ENCODE measurements at regions not wholly inside any gene's neighbourhood (a gene's known extent, or its start where the extent isn't known, plus 50 kb on each side); places are given as distances from the start of the nearest gene placed in this dataset.
A peak's percentile ranks its signal among the peaks of the same experiment; 100 is the strongest.

DNA sequence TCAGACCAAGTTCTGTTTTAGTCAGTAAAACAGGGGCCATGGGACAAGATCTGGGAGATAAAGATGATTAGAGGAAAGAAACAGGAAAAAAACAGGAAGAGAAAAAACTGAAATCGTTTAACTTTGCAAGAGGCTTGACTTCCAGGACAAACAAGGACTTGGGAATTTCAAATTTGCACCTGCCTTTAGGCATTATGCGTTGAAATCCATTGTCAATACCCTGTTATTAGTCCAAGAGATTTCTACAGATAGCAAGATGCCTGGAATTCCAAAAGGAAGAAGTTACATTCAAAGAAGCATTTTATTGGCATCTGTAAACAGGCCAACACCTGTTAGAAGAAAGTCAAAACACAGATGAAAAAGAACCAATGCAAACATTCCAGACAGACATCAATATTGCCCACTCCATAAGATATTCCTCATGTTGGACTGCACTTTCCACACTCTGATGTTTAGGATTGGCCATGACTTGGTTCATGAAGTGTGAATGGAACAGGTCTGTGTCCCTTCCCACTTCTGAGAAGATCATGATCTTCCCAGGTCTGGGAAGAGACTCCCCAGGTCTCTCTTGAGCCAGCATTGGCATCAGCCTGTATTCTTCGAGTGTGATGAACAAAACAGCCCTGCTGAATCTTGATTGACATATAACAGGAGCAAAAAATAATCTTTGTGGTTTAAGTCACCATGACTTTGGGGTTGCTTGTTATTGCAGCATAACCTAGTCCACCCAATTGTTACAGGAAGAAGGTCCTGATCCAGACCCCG lies 181.4 kb upstream of the FN1 start:
- Histone ChIP-seq H3K4me1 (ENCODE audit: control insufficient read depth in 1 of 2, extremely low read depth in 1 of 2, insufficient read depth in 2 of 2, low read length in 2 of 2) (no peaks in the 10 kb centered on the region), H3K9me3 (no peaks in the 10 kb centered on the region), H3K36me3 (ENCODE audit: control insufficient read depth in 2 of 2, extremely low read depth in 1 of 2, insufficient read depth in 1 of 2, low read length in 1 of 2) (no peaks in the 10 kb centered on the region), H3K4me3 (ENCODE audit: control insufficient read depth in 1 of 2, extremely low read depth in 1 of 2, low read length in 1 of 2) (no peak overlapping the region), H3K27me3 (replicated peaks in 1 of 2; ENCODE audit: control insufficient read depth in 2 of 2, extremely low read depth in 1 of 2, insufficient read depth in 2 of 2, low read length in 1 of 2) (peaks cover 0 to 5% of the 10 kb centered on the region in 2 experiments), H3K27ac (ENCODE audit: low read length) (no peak overlapping the region)
- Mint-ChIP-seq H3K4me3 (no peak overlapping the region), H3K9me3 (no peaks in the 10 kb centered on the region), H3K27me3 (peaks cover 10 to 13% of the 10 kb centered on the region in 2 donors), H3K27ac (no peak overlapping the region), H3K36me3 (no peaks in the 10 kb centered on the region), H3K4me1 (peaks cover 4 to 9% (median 9%) of the 10 kb centered on the region in 3 donors)
- CTCF ChIA-PET = no interaction called here
- ATAC-seq (replicated peaks in 1 of 4) (no peak), DNase-seq (no peak)
- POLR2A ChIA-PET = no interaction called here
- 47% methylated on average over 2 of the region's 4 CpGs for WGBS (ENCODE audit: insufficient coverage)

DNA sequence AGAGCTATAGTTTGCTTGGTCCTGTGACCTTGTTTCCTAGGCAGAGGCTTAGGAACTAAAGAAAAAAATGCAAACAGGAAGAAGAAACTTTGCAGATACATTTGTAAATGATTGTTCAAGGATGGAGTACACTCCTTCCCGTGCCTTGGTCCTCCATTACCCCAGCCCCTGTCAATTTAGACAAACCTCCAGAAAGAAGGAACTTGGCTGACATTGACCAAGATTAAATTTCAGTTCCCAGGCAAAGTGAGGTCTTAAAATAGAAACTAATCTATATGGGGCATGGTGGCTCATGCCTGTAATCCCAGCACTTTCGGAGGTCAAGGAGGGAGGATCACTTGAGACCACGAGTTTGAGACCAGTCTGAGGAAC lies 179.9 kb upstream of the FN1 start:
- Histone ChIP-seq H3K27me3 (replicated peaks in 1 of 2; ENCODE audit: control insufficient read depth in 2 of 2, extremely low read depth in 1 of 2, insufficient read depth in 2 of 2, low read length in 1 of 2) (peaks cover 0 to 5% of the 10 kb centered on the region in 2 experiments), H3K4me1 (ENCODE audit: control insufficient read depth in 1 of 2, extremely low read depth in 1 of 2, insufficient read depth in 2 of 2, low read length in 2 of 2) (no peaks in the 10 kb centered on the region), H3K27ac (ENCODE audit: low read length) (no peak overlapping the region), H3K9me3 (no peaks in the 10 kb centered on the region), H3K36me3 (ENCODE audit: control insufficient read depth in 2 of 2, extremely low read depth in 1 of 2, insufficient read depth in 1 of 2, low read length in 1 of 2) (no peaks in the 10 kb centered on the region), H3K4me3 (ENCODE audit: control insufficient read depth in 1 of 2, extremely low read depth in 1 of 2, low read length in 1 of 2) (no peak overlapping the region)
- H3K4me1 Mint-ChIP-seq = peaks cover 4 to 9% (median 9%) of the 10 kb centered on the region in 3 donors
- ATAC-seq (replicated peaks in 1 of 4) = no peak
- H3K36me3 Mint-ChIP-seq = no peaks in the 10 kb centered on the region
- ChIA-PET POLR2A (no interaction called here), CTCF (no interaction called here)
- no peak for DNase-seq
- peaks cover 6 to 11% of the 10 kb centered on the region in 2 donors for H3K27me3 Mint-ChIP-seq
- H3K4me3 Mint-ChIP-seq = no peak overlapping the region
- H3K9me3 Mint-ChIP-seq = no peaks in the 10 kb centered on the region
- H3K27ac Mint-ChIP-seq = peak overlapping the region in 1 of 2 donors; percentile 12
- 80% methylated on average over 1 of the region's 3 CpGs for WGBS (ENCODE audit: insufficient coverage)

DNA sequence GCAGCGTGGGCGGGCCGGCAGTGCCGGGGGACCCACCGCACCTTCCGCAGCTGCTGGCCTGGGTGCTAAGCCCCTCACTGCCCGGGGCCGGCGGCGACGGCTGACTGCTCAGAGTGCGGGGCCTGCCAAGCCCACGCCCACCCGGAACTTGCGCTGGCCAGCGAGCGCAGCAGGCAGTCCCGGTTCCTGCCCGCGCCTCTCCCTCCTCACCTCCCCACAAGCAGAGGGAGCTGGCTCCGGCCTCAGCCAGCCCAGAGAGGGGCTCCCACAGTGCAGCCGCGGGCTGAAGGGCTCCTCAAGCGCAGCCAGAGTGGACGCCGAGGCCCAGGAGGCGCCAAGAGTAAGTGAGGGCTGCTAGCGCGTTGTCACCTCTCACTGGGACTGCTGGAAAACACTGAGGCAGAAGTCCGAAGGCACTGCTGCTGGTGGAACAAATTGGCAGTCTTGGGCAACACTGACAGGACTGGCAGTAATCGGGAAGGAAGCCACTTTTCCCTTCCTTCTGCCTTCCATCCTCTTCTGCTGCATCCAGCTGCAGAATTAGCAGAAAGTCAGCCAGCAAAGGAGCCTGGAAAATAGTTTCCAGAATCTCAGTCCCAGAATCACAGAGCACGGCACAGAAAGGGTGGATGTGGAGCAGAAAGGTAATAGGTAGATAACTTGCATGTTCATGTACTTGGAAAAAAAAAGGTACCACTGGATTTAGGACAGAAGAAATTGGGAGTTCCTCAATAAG lies 179.4 kb upstream of the FN1 start:
- Mint-ChIP-seq H3K27ac (peak overlapping the region in 1 of 2 donors; percentile 12), H3K36me3 (no peaks in the 10 kb centered on the region), H3K27me3 (peaks cover 4 to 9% of the 10 kb centered on the region in 2 donors), H3K4me1 (peaks cover 4 to 9% (median 8%) of the 10 kb centered on the region in 3 donors), H3K4me3 (no peak overlapping the region), H3K9me3 (no peaks in the 10 kb centered on the region)
- POLR2A ChIA-PET = no interaction called here
- no peaks in the 10 kb centered on the region for H3K36me3 ChIP-seq (ENCODE audit: control insufficient read depth in 2 of 2, extremely low read depth in 1 of 2, insufficient read depth in 1 of 2, low read length in 1 of 2)
- 91% methylated on average over 23 of the region's 32 CpGs for WGBS (ENCODE audit: insufficient coverage)
- H3K27me3 ChIP-seq (replicated peaks in 1 of 2; ENCODE audit: control insufficient read depth in 2 of 2, extremely low read depth in 1 of 2, insufficient read depth in 2 of 2, low read length in 1 of 2) = peaks cover 0 to 5% of the 10 kb centered on the region in 2 experiments
- no peak overlapping the region for H3K4me3 ChIP-seq (ENCODE audit: control insufficient read depth in 1 of 2, extremely low read depth in 1 of 2, low read length in 1 of 2)
- no peak overlapping the region for H3K27ac ChIP-seq (ENCODE audit: low read length)
- ATAC-seq (replicated peaks in 1 of 4) = no peak
- peak in 1 of 35 experiments; percentile 1 for DNase-seq
- CTCF ChIA-PET = no interaction called here
- no peaks in the 10 kb centered on the region for H3K4me1 ChIP-seq (ENCODE audit: control insufficient read depth in 1 of 2, extremely low read depth in 1 of 2, insufficient read depth in 2 of 2, low read length in 2 of 2)
- H3K9me3 ChIP-seq = no peaks in the 10 kb centered on the region

DNA sequence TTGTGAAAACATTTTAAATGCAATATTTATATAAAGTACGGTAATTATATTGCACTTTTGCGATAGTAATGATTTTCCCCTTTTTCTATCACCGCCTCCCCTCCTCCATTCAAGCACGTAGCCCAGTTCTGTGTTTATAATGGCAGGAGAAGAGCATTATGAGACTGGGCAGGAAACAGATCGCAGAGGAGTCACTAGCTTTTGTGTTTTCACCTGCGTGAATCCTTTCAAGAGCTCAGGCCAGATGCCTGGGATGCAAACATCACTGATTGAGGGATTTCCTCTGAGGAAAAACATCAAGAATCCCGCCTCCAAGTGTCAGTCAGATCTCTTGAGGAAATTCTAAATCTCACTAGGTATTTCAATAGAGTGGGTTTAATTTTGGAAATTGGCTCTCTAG lies 178.4 kb upstream of the FN1 start:
- peaks cover 0 to 2% of the 10 kb centered on the region in 2 experiments for H3K27me3 ChIP-seq (replicated peaks in 1 of 2; ENCODE audit: control insufficient read depth in 2 of 2, extremely low read depth in 1 of 2, insufficient read depth in 2 of 2, low read length in 1 of 2)
- CTCF ChIA-PET = no interaction called here

DNA sequence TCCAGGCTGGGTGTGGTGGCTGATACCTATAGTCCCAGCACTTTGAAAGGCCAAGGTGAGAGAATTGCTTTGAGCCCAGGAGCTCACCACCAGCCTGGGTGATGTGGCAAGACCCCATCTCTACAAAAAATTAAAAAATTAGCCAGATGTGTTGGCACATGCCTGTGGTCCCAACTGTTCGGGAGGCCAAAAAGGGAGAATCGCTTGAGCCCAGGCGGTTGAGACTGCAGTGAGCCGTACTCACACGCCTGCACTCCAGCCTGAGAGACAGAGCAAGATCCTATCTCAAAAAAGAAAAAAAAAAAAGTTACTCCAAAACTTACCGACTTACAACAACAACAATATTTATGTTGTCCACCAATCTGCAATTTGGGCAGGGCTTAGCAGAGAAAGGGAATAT lies 178.0 kb upstream of the FN1 start:
- H3K4me1 Mint-ChIP-seq = no peaks in the 10 kb centered on the region
- H3K27ac Mint-ChIP-seq = no peak overlapping the region

More for the DNA sequence above, 178.4 kb upstream of the FN1 start:
- H3K4me3 Mint-ChIP-seq = no peak overlapping the region
- Histone ChIP-seq H3K36me3 (ENCODE audit: control insufficient read depth in 2 of 2, extremely low read depth in 1 of 2, insufficient read depth in 1 of 2, low read length in 1 of 2) (no peaks in the 10 kb centered on the region), H3K9me3 (no peaks in the 10 kb centered on the region), H3K27ac (ENCODE audit: low read length) (no peak overlapping the region), H3K4me1 (ENCODE audit: control insufficient read depth in 1 of 2, extremely low read depth in 1 of 2, insufficient read depth in 2 of 2, low read length in 2 of 2) (no peaks in the 10 kb centered on the region), H3K4me3 (ENCODE audit: control insufficient read depth in 1 of 2, extremely low read depth in 1 of 2, low read length in 1 of 2) (no peak overlapping the region)
- peaks cover 0 to under 1% (median 0%) of the 10 kb centered on the region in 3 donors for H3K4me1 Mint-ChIP-seq
- ATAC-seq (replicated peaks in 1 of 4) = no peak
- POLR2A ChIA-PET = no interaction called here
- WGBS (ENCODE audit: insufficient coverage) = 76% methylated on average over 2 of the region's 7 CpGs
- no peaks in the 10 kb centered on the region for H3K9me3 Mint-ChIP-seq
- no peaks in the 10 kb centered on the region for H3K36me3 Mint-ChIP-seq
- no peak overlapping the region for H3K27ac Mint-ChIP-seq
- peaks cover 0 to 4% of the 10 kb centered on the region in 2 donors for H3K27me3 Mint-ChIP-seq
- no peak for DNase-seq

DNA sequence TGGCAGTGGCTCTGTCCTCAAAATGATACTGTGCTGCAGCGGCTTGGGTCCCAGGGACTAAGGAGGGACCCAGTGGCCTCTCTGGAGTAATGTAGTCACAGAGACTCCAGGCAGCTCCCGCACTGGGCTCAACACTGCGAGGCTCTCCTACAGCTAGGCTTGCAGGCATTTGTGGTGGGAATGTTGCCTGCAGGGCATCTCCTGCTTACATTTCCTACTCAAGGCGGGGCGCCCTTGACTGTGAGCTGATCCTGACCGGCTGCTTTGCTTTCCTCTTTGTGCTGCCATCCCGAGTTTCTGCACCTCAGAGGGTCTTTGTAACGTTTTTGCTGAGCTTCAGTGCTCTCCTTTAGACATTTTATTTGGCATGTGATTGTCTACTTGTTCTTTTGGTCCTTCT lies 177.4 kb upstream of the FN1 start:
- Mint-ChIP-seq H3K27ac (no peak overlapping the region), H3K9me3 (no peaks in the 10 kb centered on the region), H3K4me1 (no peaks in the 10 kb centered on the region), H3K4me3 (no peak overlapping the region), H3K36me3 (no peaks in the 10 kb centered on the region), H3K27me3 (peaks cover 0 to 4% of the 10 kb centered on the region in 2 donors)
- Histone ChIP-seq H3K4me1 (ENCODE audit: control insufficient read depth in 1 of 2, extremely low read depth in 1 of 2, insufficient read depth in 2 of 2, low read length in 2 of 2) (no peaks in the 10 kb centered on the region), H3K9me3 (no peaks in the 10 kb centered on the region), H3K27me3 (replicated peaks in 1 of 2; ENCODE audit: control insufficient read depth in 2 of 2, extremely low read depth in 1 of 2, insufficient read depth in 2 of 2, low read length in 1 of 2) (peaks cover 0 to 2% of the 10 kb centered on the region in 2 experiments), H3K27ac (ENCODE audit: low read length) (no peak overlapping the region), H3K36me3 (ENCODE audit: control insufficient read depth in 2 of 2, extremely low read depth in 1 of 2, insufficient read depth in 1 of 2, low read length in 1 of 2) (no peaks in the 10 kb centered on the region), H3K4me3 (ENCODE audit: control insufficient read depth in 1 of 2, extremely low read depth in 1 of 2, low read length in 1 of 2) (no peak overlapping the region)
- WGBS (ENCODE audit: insufficient coverage) = 92% methylated on average over 6 of the region's 8 CpGs
- ChIA-PET CTCF (no interaction called here), POLR2A (no interaction called here)
- DNase-seq = no peak
- ATAC-seq (replicated peaks in 1 of 4) = no peak

More for the DNA sequence above, 178.0 kb upstream of the FN1 start:
- WGBS (ENCODE audit: insufficient coverage) = no CpG with 5 or more reads among the region's 6 CpGs
- Histone ChIP-seq H3K4me3 (ENCODE audit: control insufficient read depth in 1 of 2, extremely low read depth in 1 of 2, low read length in 1 of 2) (no peak overlapping the region), H3K4me1 (ENCODE audit: control insufficient read depth in 1 of 2, extremely low read depth in 1 of 2, insufficient read depth in 2 of 2, low read length in 2 of 2) (no peaks in the 10 kb centered on the region), H3K36me3 (ENCODE audit: control insufficient read depth in 2 of 2, extremely low read depth in 1 of 2, insufficient read depth in 1 of 2, low read length in 1 of 2) (no peaks in the 10 kb centered on the region), H3K27me3 (replicated peaks in 1 of 2; ENCODE audit: control insufficient read depth in 2 of 2, extremely low read depth in 1 of 2, insufficient read depth in 2 of 2, low read length in 1 of 2) (peaks cover 0 to 2% of the 10 kb centered on the region in 2 experiments), H3K9me3 (no peaks in the 10 kb centered on the region), H3K27ac (ENCODE audit: low read length) (no peak overlapping the region)
- no peak for DNase-seq
- H3K9me3 Mint-ChIP-seq = no peaks in the 10 kb centered on the region
- ChIA-PET CTCF (no interaction called here), POLR2A (no interaction called here)
- peaks cover 0 to 4% of the 10 kb centered on the region in 2 donors for H3K27me3 Mint-ChIP-seq
- no peaks in the 10 kb centered on the region for H3K36me3 Mint-ChIP-seq
- no peak for ATAC-seq (replicated peaks in 1 of 4)
- no peak overlapping the region for H3K4me3 Mint-ChIP-seq

Measured in T-cell (primary cell).